Pancreas (tissue), 10 donors: ENCODE measurements at regions not wholly inside any gene's neighbourhood (a gene's known extent, or its start where the extent isn't known, plus 50 kb on each side); places are given as distances from the start of the nearest gene placed in this dataset.
"Not testable (repeated sequence)": the region's sequence is repeated elsewhere in the genome, so short reads cannot be mapped to it uniquely, and the experiment has no call there.

Source experiments
- ATAC-seq, 4 donors: fragments of 200-7000 bp; cut with Tn5 transposase; one replicate each; pipeline versions ENCODE4 v1.8.0 to v1.9.1; 2020; ENCODE audit warnings: mild to moderate bottlenecking in 4 of 4, moderate library complexity in 4 of 4
- DNase-seq, 6 donors: peaks; one replicate each; pipeline ENCODE4 v3.0.0-alpha.2; 2020
- FAIRE-seq: peaks from 2 replicates; lab custom pipeline; 2012; peaks lifted over from hg19 to GRCh38; lab: Jason Lieb, UNC
- H3K27ac ChIP-seq, 4 donors: fragments of 200-600 bp; sonication (generic); 1 replicate in 3 of 4; 2 replicates in 1 of 4; pipeline versions ENCODE4 v1.5.0 to v1.8.0; 2020
- H3K27me3 ChIP-seq, 4 donors: fragments of 200-600 bp; one replicate each; pipeline ENCODE4 v1.8.0; 2021
- H3K36me3 ChIP-seq, 3 donors: fragments of 200-600 bp; sonication (generic) in 1 of 3; one replicate each; pipeline versions ENCODE4 v1.5.0 to v1.8.0; 2020 to 2021
- H3K4me1 ChIP-seq, 3 donors: fragments of 200-600 bp; one replicate each; pipeline ENCODE4 v1.8.0; 2021
- H3K4me3 ChIP-seq, 4 donors: fragments of 200-600 bp; sonication (generic) in 2 of 4; one replicate each; pipeline versions ENCODE4 v1.5.0 to v1.8.0; 2020 to 2021
- H3K9me3 ChIP-seq, 4 donors: fragments of 200-600 bp; one replicate each; pipeline ENCODE4 v1.8.0; 2021
- WGBS, 2 donors: extraction: QIAGEN DNeasy Blood & Tissue Kit; methylation state at CpG; one replicate each; pipeline ENCODE4 v1.1.7; 2013; 5-methylcytosine and 5-hydroxymethylcytosine counted together
- intact Hi-C, 3 donors: fragments of 100-400 bp; cut with DNase I; formaldehyde crosslinking; loops; one replicate each; pipeline versions ENCODE4 v1.11.1 to v1.14.2; 2022
- donor health status: healthy with polysubstance abuse.
- donor health status: DM: no; HTN: no; CAD: no; lungs with moderate emphysema.
- donor health status: DM: no; HTN: no; CAD: no.
- donor health status: control.
- donor health status: control.
- donor health status: Bipolar disorder and iron deficiency.
- donor health status: DM: yes; HTN: yes; CAD: no.
- donor health status: DM: no; HTN: no; CAD: no.
- donor health status: DM: no; HTN: no; CAD: no.
- donor health status: DM: yes; HTN: yes; CAD: no.

DNA sequence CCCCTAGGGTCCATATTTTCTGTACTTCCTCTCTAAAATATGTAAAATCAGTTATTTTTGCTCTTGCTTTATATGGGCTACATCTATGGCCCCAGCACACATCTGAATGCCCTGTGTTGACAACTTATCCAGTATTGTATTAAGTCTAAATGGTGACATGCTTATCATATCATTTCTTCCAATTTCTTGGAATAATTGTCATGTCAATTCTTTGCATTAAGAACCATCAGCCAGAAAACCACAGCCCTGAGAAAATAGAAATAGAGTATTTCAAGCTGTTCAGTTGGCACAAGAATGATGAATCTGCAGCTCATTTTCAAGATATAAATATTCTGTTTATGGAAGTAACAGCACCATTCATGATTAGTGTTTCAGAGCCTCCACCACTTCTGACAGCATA, 421.8 kb downstream of the RPIA start:
- H3K27ac ChIP-seq, ATAC-seq, H3K4me1 ChIP-seq, H3K27me3 ChIP-seq, intact Hi-C loops, H3K9me3 ChIP-seq, H3K4me3 ChIP-seq, DNase-seq, FAIRE-seq, H3K36me3 ChIP-seq: not testable (repeated sequence)

DNA sequence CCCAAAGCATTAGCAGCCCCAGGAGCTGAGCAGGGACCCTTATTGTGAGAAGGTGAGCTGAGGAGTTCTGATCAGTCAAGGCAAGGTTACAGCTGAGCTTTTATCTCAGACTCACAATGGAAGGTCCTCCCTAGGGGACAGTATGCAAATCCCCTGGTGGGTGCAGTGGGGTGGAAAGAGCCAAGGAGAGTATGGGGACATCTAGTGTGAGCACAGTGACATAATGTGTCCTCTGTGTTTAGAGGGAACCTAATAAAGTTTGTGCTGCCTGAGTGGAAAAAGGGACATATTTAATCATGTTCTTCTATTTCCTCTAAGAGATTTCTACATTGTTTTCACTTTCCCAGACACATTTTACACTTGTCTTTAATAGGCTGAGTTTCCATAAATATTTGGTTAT, 438.0 kb downstream of the RPIA start:
- H3K4me3 ChIP-seq, H3K27ac ChIP-seq, H3K4me1 ChIP-seq, H3K27me3 ChIP-seq, ATAC-seq, intact Hi-C loops, FAIRE-seq, DNase-seq, H3K36me3 ChIP-seq, H3K9me3 ChIP-seq: not testable (repeated sequence)

GRCh38 chr2:89130665-89131308, 439.3 kb downstream of the RPIA start:
- H3K27me3 ChIP-seq, H3K9me3 ChIP-seq, H3K27ac ChIP-seq, H3K4me3 ChIP-seq, FAIRE-seq, intact Hi-C loops, H3K4me1 ChIP-seq, DNase-seq, H3K36me3 ChIP-seq, ATAC-seq: not testable (repeated sequence)
- 66 to 75% methylated on average over 10 of the region's 10 CpGs for WGBS, 2 donors

- intact Hi-C loops, H3K27ac ChIP-seq, FAIRE-seq, H3K36me3 ChIP-seq, H3K4me1 ChIP-seq, H3K4me3 ChIP-seq, H3K27me3 ChIP-seq, H3K9me3 ChIP-seq, DNase-seq: not testable (repeated sequence)
- peak in 1 of 4 donors; percentile 18 for ATAC-seq
- 20 to 30% methylated on average over 5 of the region's 5 CpGs for WGBS, 2 donors
These were observed 451.5 kb downstream of the RPIA start for GRCh38 chr2:89142959-89143358.

GRCh38 chr2:89145342-89145741, 453.9 kb downstream of the RPIA start:
- 82 to 93% methylated on average over 1 of the region's 1 CpG for WGBS, 2 donors
- H3K4me3 ChIP-seq, DNase-seq, ATAC-seq, H3K27me3 ChIP-seq, H3K9me3 ChIP-seq, FAIRE-seq, H3K36me3 ChIP-seq, H3K27ac ChIP-seq, H3K4me1 ChIP-seq, intact Hi-C loops: not testable (repeated sequence)

GRCh38 chr2:89148256-89148655, 456.8 kb downstream of the RPIA start:
- H3K36me3 ChIP-seq, DNase-seq, H3K4me3 ChIP-seq, H3K4me1 ChIP-seq, ATAC-seq, H3K27me3 ChIP-seq, intact Hi-C loops, H3K9me3 ChIP-seq, FAIRE-seq, H3K27ac ChIP-seq: not testable (repeated sequence)
- 17 to 46% methylated on average over 2 of the region's 2 CpGs for WGBS, 2 donors

DNA sequence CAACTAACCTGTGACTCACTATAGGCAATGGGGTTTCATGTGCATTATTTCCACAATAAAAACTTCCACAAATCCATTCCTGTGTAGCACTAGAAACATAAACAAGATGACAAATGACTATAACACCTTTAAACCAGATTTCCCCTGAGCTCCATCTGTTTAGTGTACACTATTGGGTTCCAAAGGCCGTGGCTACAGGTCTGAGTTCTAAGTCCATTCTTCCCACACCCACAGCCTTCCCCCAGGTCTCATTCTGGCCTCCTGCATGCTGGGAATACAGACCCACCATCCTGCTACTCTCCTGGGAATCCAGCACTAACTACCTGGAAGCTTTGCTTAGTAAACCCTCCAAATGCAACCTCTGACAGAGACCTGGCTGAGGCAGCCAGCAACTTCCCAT, 460.2 kb downstream of the RPIA start:
- intact Hi-C loops, DNase-seq, ATAC-seq, H3K36me3 ChIP-seq, FAIRE-seq, H3K4me3 ChIP-seq, H3K27me3 ChIP-seq, H3K4me1 ChIP-seq, H3K27ac ChIP-seq, H3K9me3 ChIP-seq: not testable (repeated sequence)
- 20 to 33% methylated on average over 1 of the region's 1 CpG for WGBS, 2 donors

DNA sequence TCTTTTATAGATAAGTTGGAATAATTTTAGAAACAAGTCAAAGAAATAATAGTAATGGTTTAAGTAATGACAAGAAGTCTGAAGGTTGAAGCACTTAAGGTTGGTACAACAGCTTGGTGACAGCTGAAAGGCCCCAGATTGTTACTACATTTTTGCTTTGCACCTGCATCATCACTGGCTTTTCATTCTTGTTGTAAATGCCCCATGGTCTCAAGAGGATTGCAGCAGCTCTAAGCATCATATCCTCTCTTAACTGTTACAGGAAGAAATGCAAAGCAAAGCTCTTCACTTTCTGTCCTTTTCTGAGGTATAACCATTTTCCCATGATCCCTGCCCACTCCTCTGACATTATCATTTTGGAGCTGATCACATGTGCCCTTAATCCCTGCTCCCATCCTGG, 461.0 kb downstream of the RPIA start:
- H3K4me1 ChIP-seq, H3K27ac ChIP-seq, ATAC-seq, intact Hi-C loops, DNase-seq, H3K36me3 ChIP-seq, H3K27me3 ChIP-seq, H3K9me3 ChIP-seq, FAIRE-seq, H3K4me3 ChIP-seq: not testable (repeated sequence)

DNA sequence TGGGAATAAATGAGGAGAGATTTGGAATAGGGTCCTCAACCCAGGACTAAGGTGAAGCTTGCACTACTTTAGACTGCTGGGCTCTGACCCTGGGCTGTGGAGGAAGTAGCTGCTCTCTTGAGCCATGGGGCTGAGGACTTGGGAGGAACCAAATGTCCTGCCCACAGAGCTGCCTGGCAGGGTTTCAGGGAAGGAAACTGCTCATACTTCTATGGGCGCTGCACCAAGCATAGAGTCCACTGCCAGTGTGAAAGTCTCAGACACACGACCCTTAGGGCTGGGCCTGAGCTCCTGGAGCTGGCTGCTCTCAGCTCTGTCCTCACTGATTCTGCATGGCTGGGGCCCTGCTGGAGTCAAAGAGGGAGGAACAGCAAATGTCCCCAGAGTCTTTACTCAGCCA, 461.7 kb downstream of the RPIA start:
- 17 to 39% methylated on average over 2 of the region's 2 CpGs for WGBS, 2 donors
- H3K9me3 ChIP-seq, DNase-seq, intact Hi-C loops, H3K4me1 ChIP-seq, H3K36me3 ChIP-seq, H3K4me3 ChIP-seq, H3K27me3 ChIP-seq, FAIRE-seq, H3K27ac ChIP-seq: not testable (repeated sequence)
- ATAC-seq, result peak in 2 of 4 donors; percentile 37 to 63

DNA sequence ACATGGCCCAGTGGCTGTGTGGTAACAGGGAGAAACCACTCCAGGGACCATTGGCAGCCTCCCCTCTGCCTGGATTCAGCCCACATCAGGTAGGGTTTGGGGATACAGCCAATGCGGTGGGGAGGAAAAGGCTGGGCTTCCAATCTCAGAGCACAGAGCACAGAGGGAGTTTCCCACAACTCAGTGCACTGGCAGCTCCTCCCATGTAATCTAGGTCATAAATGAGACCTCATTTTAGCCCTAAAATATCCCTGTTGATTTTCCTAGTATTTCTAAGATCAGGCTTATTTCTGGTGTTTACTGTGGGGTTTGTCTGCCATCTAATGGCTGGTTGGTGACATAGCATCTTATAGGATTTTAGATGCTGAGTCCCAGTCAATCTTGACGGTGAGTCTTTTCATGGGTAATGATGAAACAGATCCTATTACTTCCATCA, 462.8 kb downstream of the RPIA start:
- H3K4me3 ChIP-seq, intact Hi-C loops, H3K4me1 ChIP-seq, H3K9me3 ChIP-seq, H3K27ac ChIP-seq, H3K27me3 ChIP-seq, H3K36me3 ChIP-seq, DNase-seq: not testable (repeated sequence)
- WGBS, 2 donors, result 17 to 24% methylated on average over 1 to 2 of the region's 2 CpGs
- peak in 3 of 4 donors; percentile 75 to 86 (median 82) for ATAC-seq
- peak; percentile 85 for FAIRE-seq

GRCh38 chr2:89160306-89160705, 468.8 kb downstream of the RPIA start:
- H3K4me3 ChIP-seq, H3K4me1 ChIP-seq, FAIRE-seq, H3K27ac ChIP-seq, intact Hi-C loops, H3K36me3 ChIP-seq, H3K27me3 ChIP-seq, DNase-seq, H3K9me3 ChIP-seq: not testable (repeated sequence)
- peak in 3 of 4 donors; percentile 36 to 63 (median 49) for ATAC-seq
- WGBS, 2 donors, result 4 to 12% methylated on average over 4 to 6 of the region's 9 CpGs

- FAIRE-seq, H3K36me3 ChIP-seq, intact Hi-C loops, H3K4me3 ChIP-seq, H3K9me3 ChIP-seq, H3K27me3 ChIP-seq, H3K4me1 ChIP-seq, H3K27ac ChIP-seq, DNase-seq, ATAC-seq: not testable (repeated sequence)
- WGBS, 2 donors, result 14% methylated on average over 2 of the region's 2 CpGs
These were observed 470.2 kb downstream of the RPIA start for GRCh38 chr2:89161626-89162025.
